NB4 (cell line): ENCODE measurements at regions not wholly inside any gene's neighbourhood (a gene's known extent, or its start where the extent isn't known, plus 50 kb on each side); places are given as distances from the start of the nearest gene placed in this dataset.

Experiments used
- CTCF ChIP-seq: IDR thresholded peaks from one replicate; pipeline ENCODE4 v1.5.1; 2012; ENCODE audit warnings: low read depth, low read length
- MAX ChIP-seq: IDR thresholded peaks from 2 replicates; pipeline ENCODE4 v1.6.1; 2011; ENCODE audit warnings: low read depth, low read length

GRCh38 chr18:28715206-28715605, 538.3 kb upstream of the CDH2 start:
- TF ChIP-seq CTCF (no peak), MAX (no peak)
